IMR-90 (cell line): ENCODE measurements at regions not wholly inside any gene's neighbourhood (a gene's known extent, or its start where the extent isn't known, plus 50 kb on each side); places are given as distances from the start of the nearest gene placed in this dataset.

Experiments
- ATAC-seq: fragments of 200-7000 bp; cut with Tn5 transposase; 2 replicates; pipeline ENCODE4 v1.9.1; 2020; ENCODE audit warnings: low read depth, mild to moderate bottlenecking, moderate library complexity
- BruUV-seq: library from RNA; stranded (reverse); fragments of 400-500 nt; replicated peaks from 2 replicates; lab custom pipeline; 2021; lab: Mats Ljungman, UMichigan
- CTCF ChIA-PET: fragments of 300-600 bp; formaldehyde crosslinking; extraction: SDS; loops from one replicate; lab custom pipeline; 2021; ENCODE audit warnings: antibody characterized with exemption; lab: Yijun Ruan, JAX
- POLR2A ChIA-PET: fragments of 300-600 bp; sonication (Branson Sonifier 250); formaldehyde crosslinking; loops from one replicate; lab custom pipeline; 2022; ENCODE audit warnings: antibody characterized with exemption; ENCODE audit not compliant: unreplicated experiment; lab: Charles Lee
- DNase-seq: peaks from one replicate; pipeline ENCODE4 v3.0.0; 2013
- H2AFZ ChIP-seq: replicated peaks from 2 replicates; pipeline ENCODE3; 2013; ENCODE audit warnings: low read length, mild to moderate bottlenecking; ENCODE audit not compliant: poor library complexity
- H2AK5ac ChIP-seq: 2 replicates; pipeline ENCODE4 v1.6.1; 2013; ENCODE audit warnings: low read depth, low read length, inconsistent platforms
- H2AK9ac ChIP-seq: replicated peaks from 2 replicates; pipeline ENCODE3; 2013; ENCODE audit warnings: mild to moderate bottlenecking, low read depth, low read length, moderate library complexity; ENCODE audit not compliant: poor library complexity
- H2BK120ac ChIP-seq: 2 replicates; pipeline ENCODE4 v1.6.1; 2013; ENCODE audit warnings: low read depth, low read length, inconsistent platforms
- H2BK15ac ChIP-seq: 3 replicates; pipeline ENCODE4 v1.6.1; 2013; ENCODE audit warnings: low read depth, low read length, inconsistent platforms
- H2BK20ac ChIP-seq: 2 replicates; pipeline ENCODE4 v1.6.1; 2013; ENCODE audit warnings: low read depth, mild to moderate bottlenecking, inconsistent platforms, low read length, moderate library complexity
- H2BK5ac ChIP-seq: 2 replicates; pipeline ENCODE4 v1.6.1; 2013; ENCODE audit warnings: mild to moderate bottlenecking, low read depth, low read length, inconsistent platforms; ENCODE audit not compliant: poor library complexity, severe bottlenecking
- H3K14ac ChIP-seq: replicated peaks from 2 replicates; pipeline ENCODE4 v1.6.1; 2013; ENCODE audit warnings: low read depth, low read length, inconsistent platforms
- H3K18ac ChIP-seq: 2 replicates; pipeline ENCODE4 v1.6.1; 2013; ENCODE audit warnings: low read depth, low read length, control low read depth
- H3K23ac ChIP-seq: 2 replicates; pipeline ENCODE4 v1.6.1; 2013; ENCODE audit warnings: low read depth, low read length, inconsistent platforms
- H3K27ac ChIP-seq: 2 replicates; pipeline ENCODE4 v1.5.1; 2013; ENCODE audit warnings: mild to moderate bottlenecking, control low read depth, low read length; ENCODE audit not compliant: insufficient read depth
- H3K27me3 ChIP-seq: 2 replicates; pipeline ENCODE4 v1.6.1; 2013; ENCODE audit warnings: low read length; ENCODE audit not compliant: control insufficient read depth, insufficient read depth
- H3K36me3 ChIP-seq: 2 replicates; pipeline ENCODE4 v1.6.1; 2013; ENCODE audit warnings: low read length, mixed read lengths; ENCODE audit not compliant: control insufficient read depth, insufficient read depth
- H3K4ac ChIP-seq: 2 replicates; pipeline ENCODE4 v1.6.1; 2013; ENCODE audit warnings: low read depth, low read length, inconsistent platforms
- H3K4me1 ChIP-seq: 2 replicates; pipeline ENCODE4 v1.6.1; 2013; ENCODE audit warnings: low read length, mixed read lengths; ENCODE audit not compliant: control insufficient read depth, insufficient read depth
- H3K4me2 ChIP-seq: 2 replicates; pipeline ENCODE4 v1.6.1; 2013; ENCODE audit warnings: low read depth, mild to moderate bottlenecking, control low read depth, low read length, moderate library complexity
- H3K4me3 ChIP-seq: 2 replicates; pipeline ENCODE4 v1.5.1; 2013; ENCODE audit warnings: low read depth, mild to moderate bottlenecking, control low read depth, low read length, moderate library complexity; ENCODE audit not compliant: insufficient read depth
- H3K56ac ChIP-seq: 2 replicates; pipeline ENCODE4 v1.6.1; 2013; ENCODE audit warnings: low read length, inconsistent platforms; ENCODE audit not compliant: insufficient read depth; ENCODE audit errors: extremely low read depth
- H3K79me1 ChIP-seq, 2 experiments: 2 replicates each; pipeline ENCODE4 v1.6.1; 2013; ENCODE audit warnings: low read length in 2 of 2, inconsistent platforms in 1 of 2, low read depth in 1 of 2
- H3K9ac ChIP-seq: 2 replicates; pipeline ENCODE4 v1.6.1; 2013; ENCODE audit warnings: low read depth, low read length, control low read depth
- H3K9me1 ChIP-seq: 2 replicates; pipeline ENCODE4 v1.6.1; 2013; ENCODE audit warnings: low read length, inconsistent platforms; ENCODE audit not compliant: insufficient read depth
- H3K9me3 ChIP-seq: 2 replicates; pipeline ENCODE4 v1.6.1; 2013; ENCODE audit warnings: low read length; ENCODE audit not compliant: control insufficient read depth, insufficient read depth
- H4K20me1 ChIP-seq: 2 replicates; pipeline ENCODE4 v1.6.1; 2013; ENCODE audit warnings: low read length, inconsistent platforms; ENCODE audit not compliant: insufficient read depth
- H4K5ac ChIP-seq: 2 replicates; pipeline ENCODE4 v1.6.1; 2013; ENCODE audit warnings: mild to moderate bottlenecking, low read depth, low read length, control low read depth
- H4K8ac ChIP-seq, 2 experiments: 2 replicates each; pipeline ENCODE4 v1.6.1; 2013; ENCODE audit warnings: low read depth in 2 of 2, low read length in 2 of 2, control low read depth in 1 of 2, inconsistent platforms in 1 of 2
- H4K91ac ChIP-seq: 2 replicates; pipeline ENCODE4 v1.6.1; 2013; ENCODE audit warnings: low read depth, low read length, inconsistent platforms; ENCODE audit not compliant: insufficient read depth
- WGBS, 2 experiments: methylation state at CpG; one replicate each; pipeline versions ENCODE4 v1.1.5 to v1.1.7; 2013; ENCODE audit warnings: missing lambda C conversion rate in 2 of 2; ENCODE audit not compliant: insufficient read length in 1 of 2; ENCODE audit errors: extremely low coverage in 2 of 2; 5-methylcytosine and 5-hydroxymethylcytosine counted together
- dilution Hi-C: fragments of 300-500 bp; cut with HindIII; formaldehyde crosslinking; loops from one replicate; pipeline ENCODE4 v1.14.3; 2018; ENCODE audit warnings: low sequenced_read_pairs; ENCODE audit not compliant: unreplicated experiment
- in situ Hi-C: fragments of 300-500 bp; cut with MboI; formaldehyde crosslinking; loops from 3 replicates; pipeline ENCODE4 v1.14.3; 2019; ENCODE audit warnings: low sequenced_read_pairs, inconsistent platforms, mixed read lengths
- intact Hi-C: fragments of 100-400 bp; cut with micrococcal nuclease; formaldehyde crosslinking; loops from 2 replicates; pipeline ENCODE4 v1.10.0; 2022
- TF ChIP-seq, protein P1 (sequence below): fragments of 150-350 bp; IDR thresholded peaks from 2 replicates; pipeline ENCODE4 v1.6.1; 2016; ENCODE audit warnings: low read depth, mild to moderate bottlenecking, low read length, moderate library complexity, borderline replicate concordance

DNA sequence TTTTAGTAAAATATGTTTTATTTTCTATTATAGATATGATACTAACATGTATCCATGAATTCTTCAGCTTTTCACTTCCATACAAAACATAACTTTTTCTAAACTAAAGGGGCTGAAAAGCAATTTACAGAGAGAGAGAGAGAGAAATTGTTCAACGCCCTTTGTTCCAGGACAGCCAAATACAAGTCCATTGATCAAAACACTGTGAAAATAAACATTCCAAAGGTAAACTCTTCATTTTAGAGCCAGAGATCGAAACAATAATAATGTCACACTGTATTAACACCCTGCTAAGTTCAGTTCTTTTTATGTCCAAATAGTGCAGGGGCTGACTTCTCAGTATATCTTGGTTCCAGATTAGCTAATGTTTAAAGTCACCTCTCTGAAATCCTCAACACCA lies 516.2 kb upstream of the ATXN8OS start:
- Histone ChIP-seq H3K9me1 (no peaks in the 10 kb centered on the region), H3K4me3 (no peak overlapping the region), H3K4ac (no peak overlapping the region), H4K20me1 (no peaks in the 10 kb centered on the region), H3K79me1 (no peaks in the 10 kb centered on the region), H3K14ac (no peak overlapping the region), H2BK120ac (no peak overlapping the region), H4K91ac (no peak overlapping the region), H3K27ac (no peak overlapping the region), H3K9me3 (peaks cover 2% of the 10 kb centered on the region; the same call in 1 of the 2 replicates), H2AK5ac (no peak overlapping the region), H4K8ac (no peak overlapping the region), H2BK15ac (no peak overlapping the region), H4K5ac (no peak overlapping the region), H3K9ac (no peak overlapping the region), H3K27me3 (no peaks in the 10 kb centered on the region), H2BK20ac (no peak overlapping the region), H3K4me2 (no peak overlapping the region), H3K18ac (no peak overlapping the region), H2AK9ac (no peak overlapping the region), H3K56ac (no peak overlapping the region), H3K4me1 (no peaks in the 10 kb centered on the region), H2AFZ (no peak overlapping the region), H3K36me3 (no peaks in the 10 kb centered on the region), H2BK5ac (no peak overlapping the region), H3K23ac (no peak overlapping the region)
- POLR2A ChIA-PET, result no interaction called here
- in situ Hi-C loops (no loop called here), dilution Hi-C loops (no loop called here), intact Hi-C loops (no loop called here)
- WGBS, 2 experiments, result no CpG with 5 or more reads among the region's 2 CpGs
- BruUV-seq, result no TSS peak
- DNase-seq (no peak), ATAC-seq (no peak)
- CTCF ChIA-PET, result no interaction called here
- TF ChIP-seq, protein P1, sequence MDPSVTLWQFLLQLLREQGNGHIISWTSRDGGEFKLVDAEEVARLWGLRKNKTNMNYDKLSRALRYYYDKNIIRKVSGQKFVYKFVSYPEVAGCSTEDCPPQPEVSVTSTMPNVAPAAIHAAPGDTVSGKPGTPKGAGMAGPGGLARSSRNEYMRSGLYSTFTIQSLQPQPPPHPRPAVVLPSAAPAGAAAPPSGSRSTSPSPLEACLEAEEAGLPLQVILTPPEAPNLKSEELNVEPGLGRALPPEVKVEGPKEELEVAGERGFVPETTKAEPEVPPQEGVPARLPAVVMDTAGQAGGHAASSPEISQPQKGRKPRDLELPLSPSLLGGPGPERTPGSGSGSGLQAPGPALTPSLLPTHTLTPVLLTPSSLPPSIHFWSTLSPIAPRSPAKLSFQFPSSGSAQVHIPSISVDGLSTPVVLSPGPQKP, result no peak
